ENCODE measurements at regions not wholly inside any gene's neighbourhood (a gene's known extent, or its start where the extent isn't known, plus 50 kb on each side); places are given as distances from the start of the nearest gene placed in this dataset.
"Not testable (repeated sequence)": the region's sequence is repeated elsewhere in the genome, so short reads cannot be mapped to it uniquely, and the experiment has no call there.

DNA sequence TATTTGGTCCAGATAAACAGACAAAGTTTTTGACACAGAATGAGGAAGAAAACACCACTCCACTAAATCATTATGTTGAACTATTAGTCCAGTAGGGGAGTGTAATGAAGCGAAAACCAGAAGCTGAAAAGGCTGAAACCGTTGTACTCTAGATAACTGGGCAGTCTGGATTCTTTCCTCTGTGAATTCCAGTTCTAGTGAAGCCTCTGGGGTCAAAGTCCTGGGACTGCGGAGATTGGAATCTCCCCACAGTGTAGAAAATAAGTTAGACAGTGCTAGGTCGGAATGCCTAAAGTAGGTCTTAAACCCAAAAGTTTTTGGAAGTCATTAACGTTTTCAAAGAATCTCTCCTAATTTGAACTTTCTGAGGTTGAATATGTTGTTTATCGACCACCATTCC lies 1589.9 kb downstream of the REEP3 start:
- H3K4me3 ChIP-seq (ENCODE audit: low read depth in 1 of 2, low read length in 2 of 2); H3K9me3 ChIP-seq (ENCODE audit: control insufficient read depth in 1 of 2, low read length in 2 of 2); H3K4me1 ChIP-seq (ENCODE audit: control insufficient read depth in 1 of 2, insufficient read depth in 2 of 2, low read length in 2 of 2); H3K9ac ChIP-seq (ENCODE audit: low read depth in 1 of 2, low read length in 2 of 2); H3K36me3 ChIP-seq (ENCODE audit: control insufficient read depth in 1 of 2, insufficient read depth in 2 of 2, low read length in 2 of 2); H3K27me3 ChIP-seq (ENCODE audit: control insufficient read depth in 1 of 2, insufficient read depth in 2 of 2, low read length in 2 of 2); H3K27ac ChIP-seq (ENCODE audit: low read depth, low read length): not testable (repeated sequence)

DNA sequence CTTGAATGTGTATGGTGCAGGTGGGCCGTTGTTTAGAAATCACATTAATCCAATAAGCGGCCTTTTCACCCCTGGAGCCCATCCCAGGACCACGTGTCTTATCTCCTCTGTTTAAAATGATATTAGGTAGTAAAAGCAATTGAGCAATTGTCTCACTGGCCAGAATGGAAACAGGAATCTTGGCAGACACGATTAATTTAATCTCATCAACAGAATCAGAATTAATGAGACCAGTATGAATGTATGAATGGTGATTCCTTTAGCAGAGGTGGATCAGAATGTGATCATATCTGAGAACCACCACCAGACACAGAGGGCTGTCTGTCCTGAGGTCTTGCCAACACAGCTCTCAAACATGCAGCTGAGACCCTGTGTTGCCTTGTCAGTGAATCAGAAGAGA lies 1591.4 kb downstream of the REEP3 start:
- no peaks in the 10 kb centered on the region for H3K27me3 ChIP-seq (ENCODE audit: control insufficient read depth in 1 of 2, insufficient read depth in 2 of 2, low read length in 2 of 2)
- no peaks in the 10 kb centered on the region for H3K4me1 ChIP-seq (ENCODE audit: control insufficient read depth in 1 of 2, insufficient read depth in 2 of 2, low read length in 2 of 2)
- no peaks in the 10 kb centered on the region for H3K9me3 ChIP-seq (ENCODE audit: control insufficient read depth in 1 of 2, low read length in 2 of 2)
- H3K27ac ChIP-seq (ENCODE audit: low read depth, low read length) = no peak overlapping the region
- no peak overlapping the region for H3K4me3 ChIP-seq (ENCODE audit: low read depth in 1 of 2, low read length in 2 of 2)
- no peak overlapping the region for H3K9ac ChIP-seq (ENCODE audit: low read depth in 1 of 2, low read length in 2 of 2)
- no peaks in the 10 kb centered on the region for H3K36me3 ChIP-seq (ENCODE audit: control insufficient read depth in 1 of 2, insufficient read depth in 2 of 2, low read length in 2 of 2)

DNA sequence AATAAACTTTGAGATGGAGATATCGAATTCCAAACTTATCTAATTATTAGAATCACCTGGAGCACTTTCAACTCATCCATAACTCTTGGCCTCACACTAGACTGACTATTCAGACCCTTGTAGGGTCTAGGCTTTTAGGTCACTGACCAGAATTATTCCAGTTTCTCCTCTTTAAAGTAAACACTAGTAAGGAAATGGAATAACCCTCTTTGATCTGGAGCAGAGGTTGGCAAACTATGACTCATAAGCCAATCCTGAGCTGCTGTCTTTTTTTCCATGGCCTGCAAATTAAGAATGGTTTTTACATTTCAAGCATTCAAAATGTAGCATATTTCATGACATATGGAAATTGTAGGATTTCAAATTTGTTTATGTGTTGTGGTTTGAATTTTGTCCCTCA lies 1601.9 kb downstream of the REEP3 start:
- no peaks in the 10 kb centered on the region for H3K4me1 ChIP-seq (ENCODE audit: control insufficient read depth in 1 of 2, insufficient read depth in 2 of 2, low read length in 2 of 2)
- H3K27ac ChIP-seq (ENCODE audit: low read depth, low read length) = no peak overlapping the region
- no peak overlapping the region for H3K9ac ChIP-seq (ENCODE audit: low read depth in 1 of 2, low read length in 2 of 2)
- H3K4me3 ChIP-seq (ENCODE audit: low read depth in 1 of 2, low read length in 2 of 2) = no peak overlapping the region
- no peaks in the 10 kb centered on the region for H3K36me3 ChIP-seq (ENCODE audit: control insufficient read depth in 1 of 2, insufficient read depth in 2 of 2, low read length in 2 of 2)
- no peaks in the 10 kb centered on the region for H3K27me3 ChIP-seq (ENCODE audit: control insufficient read depth in 1 of 2, insufficient read depth in 2 of 2, low read length in 2 of 2)
- H3K9me3 ChIP-seq (ENCODE audit: control insufficient read depth in 1 of 2, low read length in 2 of 2) = peaks cover 0 to 13% of the 10 kb centered on the region in 2 donors

DNA sequence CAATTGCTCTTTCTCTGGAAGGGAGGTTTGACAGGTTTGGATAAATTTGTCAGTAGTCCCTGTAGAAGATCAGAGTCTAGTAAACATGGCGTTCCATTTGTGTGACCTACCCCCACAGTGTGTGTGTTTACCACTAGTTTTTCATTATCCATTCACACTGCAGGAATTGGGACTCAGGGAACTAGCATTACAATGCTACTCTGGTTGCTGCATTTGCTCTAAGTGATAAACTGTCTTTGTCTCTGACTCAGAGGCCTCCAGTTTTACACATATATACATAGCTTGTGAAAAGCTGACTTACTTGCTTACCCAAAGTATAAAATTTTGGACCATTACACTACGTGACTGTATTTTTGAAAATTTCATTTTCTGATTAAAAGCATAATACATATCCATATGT lies 1604.0 kb downstream of the REEP3 start:
- Histone ChIP-seq H3K4me3 (ENCODE audit: low read depth in 1 of 2, low read length in 2 of 2) (no peak overlapping the region), H3K27me3 (ENCODE audit: control insufficient read depth in 1 of 2, insufficient read depth in 2 of 2, low read length in 2 of 2) (no peaks in the 10 kb centered on the region), H3K9ac (ENCODE audit: low read depth in 1 of 2, low read length in 2 of 2) (no peak overlapping the region), H3K9me3 (ENCODE audit: control insufficient read depth in 1 of 2, low read length in 2 of 2) (peaks cover 0 to 13% of the 10 kb centered on the region in 2 donors), H3K4me1 (ENCODE audit: control insufficient read depth in 1 of 2, insufficient read depth in 2 of 2, low read length in 2 of 2) (no peaks in the 10 kb centered on the region), H3K36me3 (ENCODE audit: control insufficient read depth in 1 of 2, insufficient read depth in 2 of 2, low read length in 2 of 2) (no peaks in the 10 kb centered on the region), H3K27ac (ENCODE audit: low read depth, low read length) (no peak overlapping the region)

DNA sequence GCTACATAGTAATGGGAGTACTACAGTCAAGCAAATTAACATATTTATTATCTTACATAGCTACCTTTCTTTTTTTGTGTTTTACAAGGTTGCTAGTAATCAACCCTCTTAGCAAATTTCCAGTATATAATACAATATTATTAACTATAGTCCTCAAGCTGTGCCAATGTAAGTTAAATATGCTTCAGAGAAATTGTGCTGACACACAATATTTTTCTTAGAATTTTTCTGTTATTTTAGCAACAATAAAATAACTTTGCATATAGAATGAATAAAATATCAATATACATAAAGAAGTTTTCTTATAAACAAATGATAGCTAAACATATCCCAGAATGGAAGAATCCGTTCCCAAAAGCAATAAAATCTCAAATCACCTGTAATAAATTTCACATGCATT lies 1605.1 kb downstream of the REEP3 start:
- no peak overlapping the region for H3K27ac ChIP-seq (ENCODE audit: low read depth, low read length)
- no peak overlapping the region for H3K4me3 ChIP-seq (ENCODE audit: low read depth in 1 of 2, low read length in 2 of 2)
- peaks cover 0 to 13% of the 10 kb centered on the region in 2 donors for H3K9me3 ChIP-seq (ENCODE audit: control insufficient read depth in 1 of 2, low read length in 2 of 2)
- no peaks in the 10 kb centered on the region for H3K4me1 ChIP-seq (ENCODE audit: control insufficient read depth in 1 of 2, insufficient read depth in 2 of 2, low read length in 2 of 2)
- H3K36me3 ChIP-seq (ENCODE audit: control insufficient read depth in 1 of 2, insufficient read depth in 2 of 2, low read length in 2 of 2) = no peaks in the 10 kb centered on the region
- no peaks in the 10 kb centered on the region for H3K27me3 ChIP-seq (ENCODE audit: control insufficient read depth in 1 of 2, insufficient read depth in 2 of 2, low read length in 2 of 2)
- H3K9ac ChIP-seq (ENCODE audit: low read depth in 1 of 2, low read length in 2 of 2) = no peak overlapping the region

DNA sequence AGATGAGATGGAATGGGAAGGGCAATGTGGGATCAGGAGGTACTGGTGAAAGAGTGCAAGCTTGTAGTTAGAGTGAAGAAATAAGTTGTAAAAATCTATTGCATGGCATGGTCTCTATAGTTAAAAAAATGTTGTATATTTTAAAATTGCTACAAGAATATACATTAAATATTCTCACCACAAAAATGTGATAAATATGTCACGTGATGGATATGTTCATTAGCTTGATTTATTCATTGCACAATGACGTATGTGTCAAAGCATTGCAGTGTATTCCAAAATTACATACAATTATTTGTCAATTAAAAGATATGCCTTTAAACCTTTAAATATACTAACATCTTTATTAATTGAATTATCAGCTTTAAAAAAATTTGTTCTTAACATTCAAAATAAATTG lies 1607.1 kb downstream of the REEP3 start:
- Histone ChIP-seq H3K27ac (ENCODE audit: low read depth, low read length) (no peak overlapping the region), H3K36me3 (ENCODE audit: control insufficient read depth in 1 of 2, insufficient read depth in 2 of 2, low read length in 2 of 2) (no peaks in the 10 kb centered on the region), H3K9ac (ENCODE audit: low read depth in 1 of 2, low read length in 2 of 2) (no peak overlapping the region), H3K9me3 (ENCODE audit: control insufficient read depth in 1 of 2, low read length in 2 of 2) (peaks cover 0 to 8% of the 10 kb centered on the region in 2 donors), H3K27me3 (ENCODE audit: control insufficient read depth in 1 of 2, insufficient read depth in 2 of 2, low read length in 2 of 2) (no peaks in the 10 kb centered on the region), H3K4me1 (ENCODE audit: control insufficient read depth in 1 of 2, insufficient read depth in 2 of 2, low read length in 2 of 2) (no peaks in the 10 kb centered on the region), H3K4me3 (ENCODE audit: low read depth in 1 of 2, low read length in 2 of 2) (no peak overlapping the region)

DNA sequence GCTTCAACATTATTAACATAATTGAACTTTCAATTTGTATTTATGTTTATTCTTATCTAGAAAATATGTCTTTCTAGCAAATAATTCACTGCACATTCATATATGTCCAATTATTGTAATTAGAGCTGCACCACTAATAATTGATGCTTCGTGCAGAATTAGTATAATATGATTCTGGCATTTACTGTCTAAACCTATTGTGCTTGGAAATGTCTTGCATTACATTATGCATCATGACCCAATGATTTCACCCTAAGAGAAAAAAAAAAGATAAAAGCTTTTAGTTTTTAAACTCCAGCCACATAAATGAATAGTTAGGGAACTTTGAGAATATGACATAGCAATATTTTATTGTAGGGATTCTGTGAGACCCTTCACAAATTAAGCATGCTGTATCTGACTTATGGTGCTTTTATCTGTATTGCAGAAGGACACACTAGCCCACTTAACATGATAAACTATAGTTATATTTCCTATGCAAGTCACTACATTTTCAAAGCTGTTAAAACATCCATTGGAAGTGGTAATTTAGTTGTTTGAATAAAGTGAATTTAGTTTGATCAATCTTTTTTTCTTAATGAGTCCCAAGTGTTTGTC lies 1609.1 kb downstream of the REEP3 start:
- Histone ChIP-seq H3K9me3 (ENCODE audit: control insufficient read depth in 1 of 2, low read length in 2 of 2) (peaks cover 0 to 4% of the 10 kb centered on the region in 2 donors), H3K36me3 (ENCODE audit: control insufficient read depth in 1 of 2, insufficient read depth in 2 of 2, low read length in 2 of 2) (no peaks in the 10 kb centered on the region), H3K4me3 (ENCODE audit: low read depth in 1 of 2, low read length in 2 of 2) (no peak overlapping the region), H3K27ac (ENCODE audit: low read depth, low read length) (no peak overlapping the region), H3K9ac (ENCODE audit: low read depth in 1 of 2, low read length in 2 of 2) (no peak overlapping the region), H3K27me3 (ENCODE audit: control insufficient read depth in 1 of 2, insufficient read depth in 2 of 2, low read length in 2 of 2) (no peaks in the 10 kb centered on the region), H3K4me1 (ENCODE audit: control insufficient read depth in 1 of 2, insufficient read depth in 2 of 2, low read length in 2 of 2) (no peaks in the 10 kb centered on the region)

DNA sequence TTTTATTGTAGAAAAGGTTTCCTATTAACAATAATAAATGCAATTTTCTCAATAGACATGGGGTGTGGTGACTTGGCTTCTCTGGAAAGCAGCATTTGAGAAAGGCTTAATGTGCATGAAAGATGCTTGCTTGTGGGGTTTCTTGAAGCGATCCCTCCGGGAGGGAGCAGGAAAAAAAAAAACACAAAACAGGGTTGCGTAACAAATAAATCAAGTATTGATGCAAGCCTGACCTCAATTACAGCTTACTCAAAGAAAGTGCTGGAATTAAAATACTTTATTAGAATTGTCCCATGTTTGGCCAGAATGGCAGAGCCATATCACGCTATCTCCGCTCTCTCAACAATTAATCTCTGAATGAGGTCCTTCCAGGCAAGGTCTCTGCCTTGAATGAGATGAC lies 1612.5 kb downstream of the REEP3 start:
- no peak overlapping the region for H3K27ac ChIP-seq (ENCODE audit: low read depth, low read length)
- no peaks in the 10 kb centered on the region for H3K36me3 ChIP-seq (ENCODE audit: control insufficient read depth in 1 of 2, insufficient read depth in 2 of 2, low read length in 2 of 2)
- no peak overlapping the region for H3K9ac ChIP-seq (ENCODE audit: low read depth in 1 of 2, low read length in 2 of 2)
- H3K4me1 ChIP-seq (ENCODE audit: control insufficient read depth in 1 of 2, insufficient read depth in 2 of 2, low read length in 2 of 2) = no peaks in the 10 kb centered on the region
- no peak overlapping the region for H3K4me3 ChIP-seq (ENCODE audit: low read depth in 1 of 2, low read length in 2 of 2)
- H3K9me3 ChIP-seq (ENCODE audit: control insufficient read depth in 1 of 2, low read length in 2 of 2) = no peaks in the 10 kb centered on the region
- H3K27me3 ChIP-seq (ENCODE audit: control insufficient read depth in 1 of 2, insufficient read depth in 2 of 2, low read length in 2 of 2) = no peaks in the 10 kb centered on the region

DNA sequence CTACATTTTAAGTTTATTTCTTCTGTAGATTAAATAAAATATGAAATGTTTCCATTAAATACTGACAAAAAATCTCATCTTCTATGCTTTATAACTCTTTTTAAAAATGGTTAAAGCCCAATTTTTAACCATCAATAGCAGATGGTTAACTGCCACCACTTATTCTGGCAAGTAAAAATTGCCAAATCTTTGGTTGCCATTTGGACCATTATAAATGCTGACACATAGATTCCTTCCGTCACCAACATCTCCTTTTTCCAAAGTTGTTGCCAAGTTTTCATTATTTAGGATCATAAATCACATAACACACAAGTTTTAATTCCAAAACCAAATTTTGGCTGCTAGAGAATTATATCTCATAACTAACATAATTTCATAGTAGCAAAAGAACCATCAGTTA lies 1614.3 kb downstream of the REEP3 start:
- H3K9ac ChIP-seq (ENCODE audit: low read depth in 1 of 2, low read length in 2 of 2) = no peak overlapping the region
- H3K36me3 ChIP-seq (ENCODE audit: control insufficient read depth in 1 of 2, insufficient read depth in 2 of 2, low read length in 2 of 2) = no peaks in the 10 kb centered on the region
- no peaks in the 10 kb centered on the region for H3K27me3 ChIP-seq (ENCODE audit: control insufficient read depth in 1 of 2, insufficient read depth in 2 of 2, low read length in 2 of 2)
- no peak overlapping the region for H3K4me3 ChIP-seq (ENCODE audit: low read depth in 1 of 2, low read length in 2 of 2)
- no peaks in the 10 kb centered on the region for H3K9me3 ChIP-seq (ENCODE audit: control insufficient read depth in 1 of 2, low read length in 2 of 2)
- H3K4me1 ChIP-seq (ENCODE audit: control insufficient read depth in 1 of 2, insufficient read depth in 2 of 2, low read length in 2 of 2) = no peaks in the 10 kb centered on the region
- no peak overlapping the region for H3K27ac ChIP-seq (ENCODE audit: low read depth, low read length)

DNA sequence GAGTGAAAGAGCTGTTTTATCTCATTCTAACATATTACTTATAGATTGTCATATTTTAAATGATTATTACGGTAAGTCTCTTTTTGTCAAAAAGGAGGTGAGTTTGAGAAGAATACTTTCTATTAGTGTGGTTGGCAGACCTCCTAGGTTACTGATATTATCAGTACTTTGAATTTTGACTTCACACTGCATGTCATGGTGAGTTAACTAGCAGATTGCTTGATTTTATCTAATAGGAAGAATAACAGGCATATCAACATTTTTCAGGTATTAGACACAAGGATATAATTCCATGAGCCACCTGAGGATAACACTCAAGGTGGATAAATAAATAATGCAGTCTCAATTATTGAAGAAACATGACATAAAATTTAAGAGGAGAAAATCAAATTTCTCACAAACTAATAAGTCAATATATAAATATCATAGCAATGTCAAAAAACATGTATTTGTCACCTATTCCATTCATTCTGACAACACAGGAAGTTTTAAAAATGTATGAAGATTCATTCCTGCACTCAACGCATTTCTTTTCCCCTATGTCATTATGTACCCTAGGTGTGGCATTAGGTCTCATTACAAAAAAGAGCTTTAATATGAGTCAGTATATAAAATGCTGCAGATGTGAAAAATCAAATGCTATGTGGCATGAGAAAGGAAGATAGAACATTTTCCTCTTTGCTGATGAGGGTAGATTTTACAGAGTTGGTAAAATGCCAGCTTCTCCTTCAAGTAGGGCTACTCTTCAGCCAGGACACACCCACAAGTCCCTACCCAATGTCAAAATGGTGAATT lies 1621.6 kb downstream of the REEP3 start:
- Histone ChIP-seq H3K9ac (ENCODE audit: low read depth in 1 of 2, low read length in 2 of 2) (no peak overlapping the region), H3K27ac (ENCODE audit: low read depth, low read length) (no peak overlapping the region), H3K36me3 (ENCODE audit: control insufficient read depth in 1 of 2, insufficient read depth in 2 of 2, low read length in 2 of 2) (no peaks in the 10 kb centered on the region), H3K9me3 (ENCODE audit: control insufficient read depth in 1 of 2, low read length in 2 of 2) (no peaks in the 10 kb centered on the region), H3K4me1 (ENCODE audit: control insufficient read depth in 1 of 2, insufficient read depth in 2 of 2, low read length in 2 of 2) (no peaks in the 10 kb centered on the region), H3K4me3 (ENCODE audit: low read depth in 1 of 2, low read length in 2 of 2) (no peak overlapping the region), H3K27me3 (ENCODE audit: control insufficient read depth in 1 of 2, insufficient read depth in 2 of 2, low read length in 2 of 2) (no peaks in the 10 kb centered on the region)
